HepG2 (cell line): ENCODE measurements at regions not wholly inside any gene's neighbourhood (a gene's known extent, or its start where the extent isn't known, plus 50 kb on each side); places are given as distances from the start of the nearest gene placed in this dataset.

Source experiments
- ATAC-seq: fragments of 200-7000 bp; cut with Tn5 transposase; 3 replicates; pipeline ENCODE4 v1.9.1; 2020; ENCODE audit warnings: mild to moderate bottlenecking, moderate library complexity
- BruUV-seq: library from RNA; stranded (reverse); fragments of 400-500 nt; replicated peaks from 2 replicates; lab custom pipeline; 2021; lab: Mats Ljungman, UMichigan
- CTCF ChIA-PET: fragments of 300-600 bp; formaldehyde crosslinking; extraction: SDS; loops from one replicate; lab custom pipeline; 2021; ENCODE audit warnings: low total read pairs, inconsistent platforms, low intra/inter-chr PET ratio; lab: Yijun Ruan, JAX
- POLR2A ChIA-PET: fragments of 350-600 bp; sonication (Branson Sonifier 250); formaldehyde crosslinking; loops from one replicate; lab custom pipeline; 2020; ENCODE audit warnings: antibody characterized with exemption, inconsistent platforms; lab: Yijun Ruan, JAX
- DNase-seq: peaks from one replicate; pipeline ENCODE4 v3.0.0-alpha.2; 2015; ENCODE audit warnings: low spot score
- FAIRE-seq: peaks from 3 replicates; lab custom pipeline; 2011; peaks lifted over from hg19 to GRCh38; lab: Jason Lieb, UNC
- H2AFZ ChIP-seq: one replicate; pipeline ENCODE4 v1.6.1; 2011; ENCODE audit warnings: low read length, inconsistent platforms
- H3K27ac ChIP-seq: fragments of 300-600 bp; 3 replicates; pipeline ENCODE4 v1.8.0; 2011; ENCODE audit warnings: mixed run types, mild to moderate bottlenecking, mixed read lengths, low read length, inconsistent platforms; ENCODE audit not compliant: insufficient read depth; ENCODE audit errors: extremely low read length
- H3K27me3 ChIP-seq, 2 experiments: fragments of 200-600 bp in 1 of 2; 2 replicates in 1 of 2; 3 replicates in 1 of 2; pipeline versions ENCODE4 v1.6.0 to v1.8.0; 2011; ENCODE audit warnings: low read length in 2 of 2, mild to moderate bottlenecking in 2 of 2, moderate library complexity in 2 of 2, inconsistent platforms in 1 of 2; ENCODE audit not compliant: insufficient read depth in 2 of 2, control insufficient read depth in 1 of 2
- H3K36me3 ChIP-seq, 2 experiments: fragments of 200-600 bp in 1 of 2; replicated peaks in 1 of 2; 2 replicates in 1 of 2; 3 replicates in 1 of 2; pipeline versions ENCODE4 v1.5.1 to v1.8.0; 2011; ENCODE audit warnings: low read length in 2 of 2, inconsistent platforms in 1 of 2; ENCODE audit not compliant: insufficient read depth in 2 of 2, control insufficient read depth in 1 of 2
- H3K4me1 ChIP-seq: 2 replicates; pipeline ENCODE4 v1.5.1; 2012; ENCODE audit warnings: low read length, inconsistent platforms; ENCODE audit not compliant: insufficient read depth
- H3K4me2 ChIP-seq: 2 replicates; pipeline ENCODE4 v1.6.0; 2011; ENCODE audit warnings: low read depth, low read length, inconsistent platforms
- H3K4me3 ChIP-seq, 3 experiments: fragments of 200-600 bp in 1 of 3; sonication (generic), shearing (Covaris generic) in 1 of 3; replicated peaks in 1 of 3; 2 replicates each; pipeline ENCODE4 v1.5.1; 2011 to 2016; ENCODE audit warnings: low read length in 3 of 3, inconsistent platforms in 2 of 3, low read depth in 2 of 3, mild to moderate bottlenecking in 2 of 3, control low read depth in 1 of 3, mixed read lengths in 1 of 3; ENCODE audit not compliant: insufficient read depth in 1 of 3
- H3K79me2 ChIP-seq: one replicate; pipeline ENCODE4 v1.6.1; 2011; ENCODE audit warnings: low read length, inconsistent platforms; ENCODE audit not compliant: insufficient read depth
- H3K9ac ChIP-seq: 2 replicates; pipeline ENCODE4 v1.6.0; 2011; ENCODE audit warnings: mild to moderate bottlenecking, low read depth, low read length, inconsistent platforms; ENCODE audit not compliant: insufficient read depth
- H3K9me3 ChIP-seq: 2 replicates; pipeline ENCODE4 v1.5.1; 2012; ENCODE audit warnings: mild to moderate bottlenecking, low read length
- H4K20me1 ChIP-seq: 2 replicates; pipeline ENCODE4 v1.6.0; 2011; ENCODE audit warnings: inconsistent platforms, mild to moderate bottlenecking, low read length, moderate library complexity; ENCODE audit not compliant: insufficient read depth
- CBFB ChIP-seq: sonication (generic); formaldehyde crosslinking; IDR thresholded peaks from 2 replicates; pipeline ENCODE4 v1.4.0; 2020; ENCODE audit warnings: missing genetic modification reagents
- SAP130 ChIP-seq: IDR thresholded peaks from 2 replicates; pipeline ENCODE4 v1.6.1; 2016; ENCODE audit warnings: low read depth
- SIX4 ChIP-seq: sonication (generic); formaldehyde crosslinking; IDR thresholded peaks from 2 replicates; pipeline ENCODE4 v1.4.0; 2020; ENCODE audit warnings: missing genetic modification reagents
- XBP1 ChIP-seq: sonication (generic); formaldehyde crosslinking; IDR thresholded peaks from 2 replicates; pipeline ENCODE4 v1.5.0; 2020; ENCODE audit warnings: missing genetic modification reagents
- ZBTB37 ChIP-seq: sonication (generic); formaldehyde crosslinking; IDR thresholded peaks from 2 replicates; pipeline ENCODE4 v1.4.0; 2020; ENCODE audit warnings: mild to moderate bottlenecking, missing genetic modification reagents
- ZNF354B ChIP-seq: sonication (generic); formaldehyde crosslinking; IDR thresholded peaks from 2 replicates; pipeline ENCODE4 v1.8.0; 2022; ENCODE audit warnings: mild to moderate bottlenecking, missing genetic modification reagents
- ZNF430 ChIP-seq: sonication (generic); formaldehyde crosslinking; IDR thresholded peaks from 2 replicates; pipeline ENCODE4 v1.9.0; 2021; ENCODE audit warnings: mild to moderate bottlenecking, missing genetic modification reagents
- whole genome bisulfite sequencing: methylation state at CpG from one replicate; pipeline ENCODE4 v1.1.6; 2017; ENCODE audit warnings: low lambda C conversion rate; 5-methylcytosine and 5-hydroxymethylcytosine counted together
- in situ Hi-C: cut with HindIII; loops from 2 replicates; pipeline ENCODE4 v1.10.0; 2017; ENCODE audit warnings: low pct_unique_long_range_greater_than_20kb; ENCODE audit not compliant: extremely low pct_ligation_motif_present
- intact Hi-C: fragments of 100-400 bp; cut with micrococcal nuclease; formaldehyde crosslinking; loops from one replicate; pipeline ENCODE4 v1.10.0; 2022; ENCODE audit not compliant: unreplicated experiment

- H3K4me2 ChIP-seq, result no peak overlapping the region
- BruUV-seq, result no TSS peak
- H3K27ac ChIP-seq, result no peak overlapping the region
- no peak overlapping the region for H2AFZ ChIP-seq
- no peaks in the 10 kb centered on the region for H3K4me1 ChIP-seq
- H3K79me2 ChIP-seq, result no peaks in the 10 kb centered on the region
- TF ChIP-seq SAP130 (CRISPR knock-in tag), result no peak
- TF ChIP-seq CBFB (CRISPR knock-in tag), result no peak
- TF ChIP-seq XBP1 (CRISPR knock-in tag), result no peak
- TF ChIP-seq ZNF354B (CRISPR knock-in tag), result no peak
- TF ChIP-seq ZBTB37 (CRISPR knock-in tag), result no peak
- TF ChIP-seq ZNF430 (CRISPR knock-in tag), result no peak
- ChIA-PET POLR2A (no interaction called here), CTCF (no interaction called here)
- H4K20me1 ChIP-seq, result no peaks in the 10 kb centered on the region
- WGBS, result 0% methylated on average over 1 of the region's 1 CpG
- H3K36me3 ChIP-seq, result no peaks in the 10 kb centered on the region
- FAIRE-seq, result no peak
- in situ Hi-C loops, result no loop called here
- no peak overlapping the region for H3K9ac ChIP-seq
- H3K9me3 ChIP-seq, result no peaks in the 10 kb centered on the region
- ATAC-seq, result no peak
- intact Hi-C loops, result no loop called here
- no peak overlapping the region for H3K4me3 ChIP-seq
- no peak for DNase-seq
- no peaks in the 10 kb centered on the region for H3K27me3 ChIP-seq
Measured at GRCh38 chr1:60342569-60342968, 269.0 kb upstream of the C1orf87 start.

GRCh38 chr1:60341274-60341673 is 267.7 kb upstream of the C1orf87 start:
- H3K9me3 ChIP-seq, result no peaks in the 10 kb centered on the region
- CTCF ChIA-PET, result no interaction called here
- BruUV-seq, result no TSS peak
- H2AFZ ChIP-seq, result no peak overlapping the region
- H4K20me1 ChIP-seq, result no peaks in the 10 kb centered on the region
- POLR2A ChIA-PET, result no interaction called here
- H3K9ac ChIP-seq, result no peak overlapping the region
- H3K27me3 ChIP-seq, result no peaks in the 10 kb centered on the region
- H3K79me2 ChIP-seq, result no peaks in the 10 kb centered on the region
- in situ Hi-C loops (no loop called here), intact Hi-C loops (no loop called here)
- DNase-seq (no peak), ATAC-seq (no peak), FAIRE-seq (no peak)
- no peaks in the 10 kb centered on the region for H3K36me3 ChIP-seq
- no peak for TF ChIP-seq SIX4 (CRISPR knock-in tag)
- H3K4me1 ChIP-seq, result no peaks in the 10 kb centered on the region
- H3K4me2 ChIP-seq, result no peak overlapping the region
- no peak overlapping the region for H3K27ac ChIP-seq
- WGBS, result 0% methylated on average over 1 of the region's 1 CpG
- no peak overlapping the region for H3K4me3 ChIP-seq
